Astrocyte (in vitro differentiated cells and primary cell): ENCODE measurements at regions not wholly inside any gene's neighbourhood (a gene's known extent, or its start where the extent isn't known, plus 50 kb on each side); places are given as distances from the start of the nearest gene placed in this dataset.

Experiments used
- EZH2 ChIP-seq: IDR thresholded peaks from 2 replicates; pipeline ENCODE4 v1.6.1; 2012; ENCODE audit warnings: mild to moderate bottlenecking, low read length, inconsistent platforms; ENCODE audit not compliant: insufficient read depth
- TF ChIP-seq, protein P1 (sequence below): IDR thresholded peaks from 2 replicates; pipeline ENCODE4 v1.5.1; 2011; ENCODE audit warnings: low read depth, mild to moderate bottlenecking, inconsistent platforms, low read length, moderate library complexity; ENCODE audit not compliant: insufficient read depth

DNA sequence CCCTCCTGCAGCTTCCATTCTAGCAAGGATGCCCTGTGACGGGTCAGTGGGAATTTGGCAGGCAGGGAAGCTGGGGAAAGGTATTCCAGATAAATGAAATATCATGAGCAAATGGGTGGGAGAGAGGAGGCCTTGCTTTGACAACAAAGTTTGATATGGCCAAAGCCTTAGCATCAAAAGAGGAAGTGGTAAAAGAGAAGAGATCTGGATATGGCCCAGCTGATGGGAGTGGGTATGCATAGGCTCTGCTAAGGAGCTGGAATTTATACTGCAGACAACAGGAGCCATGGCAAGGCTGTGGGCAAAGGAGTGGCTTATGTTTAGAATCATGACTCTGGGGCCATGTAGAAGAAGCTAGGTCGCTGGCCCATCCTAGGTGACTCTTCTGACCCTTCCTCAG lies 89.2 kb downstream of the PJA1 start:
- TF ChIP-seq, protein P1, sequence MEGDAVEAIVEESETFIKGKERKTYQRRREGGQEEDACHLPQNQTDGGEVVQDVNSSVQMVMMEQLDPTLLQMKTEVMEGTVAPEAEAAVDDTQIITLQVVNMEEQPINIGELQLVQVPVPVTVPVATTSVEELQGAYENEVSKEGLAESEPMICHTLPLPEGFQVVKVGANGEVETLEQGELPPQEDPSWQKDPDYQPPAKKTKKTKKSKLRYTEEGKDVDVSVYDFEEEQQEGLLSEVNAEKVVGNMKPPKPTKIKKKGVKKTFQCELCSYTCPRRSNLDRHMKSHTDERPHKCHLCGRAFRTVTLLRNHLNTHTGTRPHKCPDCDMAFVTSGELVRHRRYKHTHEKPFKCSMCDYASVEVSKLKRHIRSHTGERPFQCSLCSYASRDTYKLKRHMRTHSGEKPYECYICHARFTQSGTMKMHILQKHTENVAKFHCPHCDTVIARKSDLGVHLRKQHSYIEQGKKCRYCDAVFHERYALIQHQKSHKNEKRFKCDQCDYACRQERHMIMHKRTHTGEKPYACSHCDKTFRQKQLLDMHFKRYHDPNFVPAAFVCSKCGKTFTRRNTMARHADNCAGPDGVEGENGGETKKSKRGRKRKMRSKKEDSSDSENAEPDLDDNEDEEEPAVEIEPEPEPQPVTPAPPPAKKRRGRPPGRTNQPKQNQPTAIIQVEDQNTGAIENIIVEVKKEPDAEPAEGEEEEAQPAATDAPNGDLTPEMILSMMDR: no peak
- TF ChIP-seq EZH2: no peak
